Upper lobe of left lung (tissue), 6 donors: ENCODE measurements at regions not wholly inside any gene's neighbourhood (a gene's known extent, or its start where the extent isn't known, plus 50 kb on each side); places are given as distances from the start of the nearest gene placed in this dataset.
A peak's percentile ranks its signal among the peaks of the same experiment; 100 is the strongest.

Source experiments
- ATAC-seq, 2 donors: fragments of 200-7000 bp; cut with Tn5 transposase; one replicate each; pipeline ENCODE4 v1.9.1; 2022; ENCODE audit warnings: mild to moderate bottlenecking in 2 of 2, moderate library complexity in 2 of 2; ENCODE audit not compliant: low FRiP score in 2 of 2
- DNase-seq, 2 donors: peaks; one replicate each; pipeline ENCODE4 v3.0.0-alpha.2; 2019 to 2020
- H3K27ac ChIP-seq, 4 donors: fragments of 200-600 bp; sonication (generic); one replicate each; pipeline ENCODE4 v1.5.1; 2016 to 2019
- H3K27me3 ChIP-seq, 4 donors: fragments of 200-600 bp; sonication (generic); one replicate each; pipeline ENCODE4 v1.5.1; 2017 to 2019
- H3K36me3 ChIP-seq, 4 donors: fragments of 200-600 bp; sonication (generic); one replicate each; pipeline ENCODE4 v1.5.1; 2016 to 2019
- H3K4me1 ChIP-seq, 4 donors: fragments of 200-600 bp; sonication (generic); one replicate each; pipeline ENCODE4 v1.5.1; 2018 to 2019
- H3K4me3 ChIP-seq, 4 donors: fragments of 200-600 bp; sonication (generic); one replicate each; pipeline ENCODE4 v1.5.1; 2017 to 2019; ENCODE audit warnings: mild to moderate bottlenecking in 2 of 4, moderate library complexity in 1 of 4
- H3K9me3 ChIP-seq, 4 donors: fragments of 200-600 bp; sonication (generic); one replicate each; pipeline ENCODE4 v1.5.1; 2018 to 2019
- CTCF ChIP-seq, 6 experiments: fragments of 450-650 bp in 4 of 6; fragments of 200-600 bp in 2 of 6; sonication (generic) in 2 of 6; IDR thresholded peaks; one replicate each; pipeline ENCODE4 v1.5.1; 2016 to 2019; ENCODE audit warnings: antibody characterized with exemption in 6 of 6
- EP300 ChIP-seq, 4 donors: sonication (generic); formaldehyde crosslinking; IDR thresholded peaks; one replicate each; pipeline ENCODE4 v1.5.1; 2017; ENCODE audit warnings: antibody characterized with exemption in 4 of 4, control low read depth in 2 of 4
- POLR2A ChIP-seq, 4 donors: fragments of 450-650 bp; IDR thresholded peaks; one replicate each; pipeline ENCODE4 v1.5.1; 2016 to 2017; ENCODE audit warnings: antibody characterized with exemption in 4 of 4, mild to moderate bottlenecking in 2 of 4
- POLR2AphosphoS5 ChIP-seq, 2 donors: sonication (generic); formaldehyde crosslinking; IDR thresholded peaks; one replicate each; pipeline ENCODE4 v1.5.1; 2017; ENCODE audit warnings: antibody characterized with exemption in 2 of 2
- WGBS, 2 donors: methylation state at CpG; one replicate each; pipeline ENCODE4 v1.1.5; 2017 to 2018; 5-methylcytosine and 5-hydroxymethylcytosine counted together
- donor health status: DM: no; HTN: no; CAD: no; lungs with moderate emphysema.
- donor health status: DM: no; HTN: yes; CAD: no; lungs with severe emphysema.

GRCh38 chr20:10863337-10864060 is 189.7 kb upstream of the JAG1 start:
- Histone ChIP-seq H3K27me3 (no peaks in the 10 kb centered on the region), H3K27ac (peak overlapping the region in 2 of 4 donors; percentile 5 to 36), H3K36me3 (no peaks in the 10 kb centered on the region), H3K9me3 (no peaks in the 10 kb centered on the region), H3K4me1 (peaks cover 9 to 13% (median 12%) of the 10 kb centered on the region in 4 donors), H3K4me3 (no peak overlapping the region)
- ATAC-seq: peak in 1 of 2 donors; percentile 77
- WGBS, 2 donors: 59 to 71% methylated on average over 5 of the region's 6 CpGs
- TF ChIP-seq CTCF (IDR thresholded peaks at IDR 0.05) (no peak), POLR2AphosphoS5 (IDR thresholded peaks at IDR 0.05) (no peak), POLR2A (IDR thresholded peaks at IDR 0.05) (no peak), EP300 (IDR thresholded peaks at IDR 0.05) (no peak)
- DNase-seq: no peak

GRCh38 chr20:10864076-10864672 is 190.4 kb upstream of the JAG1 start:
- peak; percentile 84 for ATAC-seq
- Histone ChIP-seq H3K27me3 (no peaks in the 10 kb centered on the region), H3K27ac (peak overlapping the region in 2 of 4 donors; percentile 5 to 36), H3K4me3 (no peak overlapping the region), H3K36me3 (no peaks in the 10 kb centered on the region), H3K4me1 (peaks cover 9 to 13% (median 12%) of the 10 kb centered on the region in 4 donors), H3K9me3 (no peaks in the 10 kb centered on the region)
- DNase-seq: peak; percentile 20 to 65
- 31 to 34% methylated on average over 8 of the region's 8 CpGs for WGBS, 2 donors
- TF ChIP-seq EP300 (IDR thresholded peaks at IDR 0.05) (no peak), POLR2AphosphoS5 (IDR thresholded peaks at IDR 0.05) (no peak), CTCF (IDR thresholded peaks at IDR 0.05) (no peak), POLR2A (IDR thresholded peaks at IDR 0.05) (no peak)

- no peak for DNase-seq
- H3K4me1 ChIP-seq: peaks cover 9 to 13% (median 10%) of the 10 kb centered on the region in 4 donors
- WGBS, 2 donors: 90 to 94% methylated on average over 3 of the region's 3 CpGs
- no peaks in the 10 kb centered on the region for H3K27me3 ChIP-seq
- no peak overlapping the region for H3K27ac ChIP-seq
- ATAC-seq: no peak
- H3K36me3 ChIP-seq: no peaks in the 10 kb centered on the region
- H3K4me3 ChIP-seq: no peak overlapping the region
- H3K9me3 ChIP-seq: no peaks in the 10 kb centered on the region
- no peak for TF ChIP-seq EP300 (IDR thresholded peaks at IDR 0.05)
- TF ChIP-seq CTCF (IDR thresholded peaks at IDR 0.05): no peak
- TF ChIP-seq POLR2AphosphoS5 (IDR thresholded peaks at IDR 0.05): no peak
Observed at GRCh38 chr20:10868299-10868698, 194.5 kb upstream of the JAG1 start.

GRCh38 chr20:10873026-10873425 is 199.2 kb upstream of the JAG1 start:
- Histone ChIP-seq H3K36me3 (no peaks in the 10 kb centered on the region), H3K4me1 (peaks cover 0 to 3% (median 0%) of the 10 kb centered on the region in 4 donors), H3K27me3 (no peaks in the 10 kb centered on the region), H3K4me3 (no peak overlapping the region), H3K27ac (no peak overlapping the region), H3K9me3 (no peaks in the 10 kb centered on the region)
- DNase-seq (no peak), ATAC-seq (no peak)
- 93 to 94% methylated on average over 4 of the region's 4 CpGs for WGBS, 2 donors
- TF ChIP-seq POLR2AphosphoS5 (IDR thresholded peaks at IDR 0.05): no peak

GRCh38 chr20:10875653-10876052 is 201.9 kb upstream of the JAG1 start:
- WGBS, 2 donors: 68 to 72% methylated on average over 2 of the region's 2 CpGs
- Histone ChIP-seq H3K4me1 (peaks cover 0 to 3% (median 0%) of the 10 kb centered on the region in 4 donors), H3K36me3 (no peaks in the 10 kb centered on the region), H3K9me3 (no peaks in the 10 kb centered on the region), H3K4me3 (no peak overlapping the region), H3K27ac (no peak overlapping the region), H3K27me3 (no peaks in the 10 kb centered on the region)
- no peak for TF ChIP-seq POLR2A (IDR thresholded peaks at IDR 0.05)
- TF ChIP-seq CTCF (IDR thresholded peaks at IDR 0.05): no peak
- TF ChIP-seq EP300 (IDR thresholded peaks at IDR 0.05): no peak
- TF ChIP-seq POLR2AphosphoS5 (IDR thresholded peaks at IDR 0.05): no peak
- DNase-seq (no peak), ATAC-seq (no peak)
